HFF-Myc (cell line): ENCODE measurements at regions not wholly inside any gene's neighbourhood (a gene's known extent, or its start where the extent isn't known, plus 50 kb on each side); places are given as distances from the start of the nearest gene placed in this dataset.

Source experiments
- DNase-seq: peaks from one replicate; pipeline ENCODE4 v3.0.0-alpha.2; 2011; ENCODE audit warnings: low read depth; ENCODE audit errors: extremely low read depth
- H3K4me3 ChIP-seq: replicated peaks from 2 replicates; pipeline ENCODE4 v1.5.1; 2011; ENCODE audit warnings: low read depth, mild to moderate bottlenecking, control low read depth, low read length
- CTCF ChIP-seq: IDR thresholded peaks from 2 replicates; pipeline ENCODE4 v1.5.1; 2012; ENCODE audit warnings: mild to moderate bottlenecking, low read depth, low read length, control low read depth; ENCODE audit errors: missing control alignments

- no peak overlapping the region for H3K4me3 ChIP-seq
- no peak for DNase-seq
- TF ChIP-seq CTCF, result no peak
Measured at GRCh38 chr16:59432276-59432675, 698.2 kb upstream of the GOT2 start.

- no peak for TF ChIP-seq CTCF
- H3K4me3 ChIP-seq, result no peak overlapping the region
- DNase-seq, result no peak
Measured at GRCh38 chr16:59424714-59425273, 690.7 kb upstream of the GOT2 start.

GRCh38 chr16:59411961-59412841, 678.1 kb upstream of the GOT2 start:
- TF ChIP-seq CTCF, result peak; percentile 17
- DNase-seq, result no peak
- no peak overlapping the region for H3K4me3 ChIP-seq

- no peak overlapping the region for H3K4me3 ChIP-seq
- TF ChIP-seq CTCF, result no peak
- no peak for DNase-seq
Measured at GRCh38 chr16:59410451-59410850, 676.3 kb upstream of the GOT2 start.

- no peak for TF ChIP-seq CTCF
- no peak overlapping the region for H3K4me3 ChIP-seq
- no peak for DNase-seq
Measured at GRCh38 chr16:59405802-59406201, 671.7 kb upstream of the GOT2 start.

GRCh38 chr16:59404509-59404908, 670.4 kb upstream of the GOT2 start:
- no peak overlapping the region for H3K4me3 ChIP-seq
- no peak for TF ChIP-seq CTCF
- DNase-seq, result no peak
